Fibroblast of the aortic adventitia (primary cell): ENCODE measurements at regions not wholly inside any gene's neighbourhood (a gene's known extent, or its start where the extent isn't known, plus 50 kb on each side); places are given as distances from the start of the nearest gene placed in this dataset.

Experiments
- DNase-seq: peaks from one replicate; pipeline ENCODE4 v3.0.0-alpha.2; 2010; ENCODE audit warnings: low read depth
- H3K4me3 ChIP-seq: 2 replicates; pipeline ENCODE4 v1.5.1; 2011; ENCODE audit warnings: low read depth, mild to moderate bottlenecking, control low read depth, low read length, moderate library complexity
- CTCF ChIP-seq: IDR thresholded peaks from 2 replicates; pipeline ENCODE4 v1.5.1; 2011; ENCODE audit warnings: mild to moderate bottlenecking, low read length, control low read depth, inconsistent platforms; ENCODE audit not compliant: insufficient read depth

GRCh38 chr7:132045481-132045980, 489.1 kb upstream of the PODXL start:
- no peak for DNase-seq
- H3K4me3 ChIP-seq: no peak overlapping the region
- no peak for TF ChIP-seq CTCF

GRCh38 chr7:132045002-132045401, 488.6 kb upstream of the PODXL start:
- H3K4me3 ChIP-seq: no peak overlapping the region
- no peak for DNase-seq
- TF ChIP-seq CTCF: no peak

- TF ChIP-seq CTCF: no peak
- DNase-seq: no peak
- H3K4me3 ChIP-seq: no peak overlapping the region
Observed at GRCh38 chr7:132044247-132044646, 487.8 kb upstream of the PODXL start.

DNA sequence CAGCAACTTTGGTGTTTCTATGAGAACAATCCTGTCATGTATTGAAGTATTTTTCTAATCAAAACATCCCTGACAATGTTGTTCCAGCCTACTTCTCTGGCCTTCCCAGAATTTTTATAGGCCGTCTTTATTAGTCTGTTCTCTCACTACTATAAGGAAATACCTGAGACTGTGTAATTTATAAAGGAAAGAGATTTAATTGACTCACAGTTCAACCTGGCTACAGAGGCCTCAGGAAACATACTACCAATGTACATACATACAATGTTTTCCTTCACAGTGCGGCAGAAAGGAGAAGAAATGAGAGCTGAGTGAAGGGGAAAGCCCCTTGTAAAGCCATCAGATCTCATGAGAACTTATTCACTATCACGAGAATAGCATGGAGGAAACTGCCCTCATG, 484.7 kb upstream of the PODXL start:
- H3K4me3 ChIP-seq: no peak overlapping the region
- TF ChIP-seq CTCF: no peak
- no peak for DNase-seq

GRCh38 chr7:132035517-132036362, 479.3 kb upstream of the PODXL start:
- no peak for DNase-seq
- no peak overlapping the region for H3K4me3 ChIP-seq
- no peak for TF ChIP-seq CTCF

DNA sequence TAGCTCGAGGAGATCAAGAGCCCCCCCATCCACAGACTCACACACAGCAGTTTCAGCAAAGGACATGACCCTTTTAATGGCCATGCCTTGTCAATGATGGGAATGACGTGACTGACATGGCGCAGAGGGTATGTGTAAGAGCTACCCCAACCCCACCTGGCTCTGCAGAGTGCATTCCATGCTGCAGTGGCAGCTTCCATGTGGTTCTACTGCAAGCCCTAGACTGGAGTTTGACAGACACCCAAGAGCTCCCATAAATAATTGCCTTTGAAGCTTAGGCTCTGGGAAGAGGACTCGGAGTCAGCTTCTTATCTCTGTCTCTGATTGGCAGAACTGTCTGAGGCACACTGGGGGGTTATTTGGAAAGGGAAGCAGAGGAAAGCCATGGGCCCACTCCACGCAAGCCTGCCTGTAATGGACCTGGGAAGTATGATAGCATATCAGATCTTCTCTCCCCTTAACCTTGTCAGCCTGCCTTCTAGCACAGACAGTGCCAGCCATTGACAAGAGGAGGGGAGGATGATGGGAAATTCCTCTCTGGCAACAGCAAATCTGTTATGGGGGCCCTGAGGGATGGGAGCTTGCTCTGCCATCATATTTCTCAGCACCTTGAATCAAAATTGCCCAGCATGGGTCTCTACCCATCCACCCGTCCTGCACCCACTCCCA, 478.5 kb upstream of the PODXL start:
- H3K4me3 ChIP-seq: no peak overlapping the region
- no peak for TF ChIP-seq CTCF
- no peak for DNase-seq
